T47D (cell line): ENCODE measurements at regions not wholly inside any gene's neighbourhood (a gene's known extent, or its start where the extent isn't known, plus 50 kb on each side); places are given as distances from the start of the nearest gene placed in this dataset.
"Not testable (repeated sequence)": the region's sequence is repeated elsewhere in the genome, so short reads cannot be mapped to it uniquely, and the experiment has no call there.

Experiments
- DNase-seq, 2 experiments: peaks; one replicate each; pipeline versions ENCODE4 v3.0.0 to v3.0.0-alpha.2; 2011 to 2012; ENCODE audit warnings: low read depth in 1 of 2, low spot score in 1 of 2
- JUND ChIP-seq: IDR thresholded peaks from 2 replicates; pipeline ENCODE4 v1.6.1; 2012; ENCODE audit warnings: low read depth
- in situ Hi-C: cut with HindIII; loops from 2 replicates; pipeline ENCODE4 v1.10.0; 2016; ENCODE audit warnings: low sequenced_read_pairs, low pct_unique_long_range_greater_than_20kb

DNA sequence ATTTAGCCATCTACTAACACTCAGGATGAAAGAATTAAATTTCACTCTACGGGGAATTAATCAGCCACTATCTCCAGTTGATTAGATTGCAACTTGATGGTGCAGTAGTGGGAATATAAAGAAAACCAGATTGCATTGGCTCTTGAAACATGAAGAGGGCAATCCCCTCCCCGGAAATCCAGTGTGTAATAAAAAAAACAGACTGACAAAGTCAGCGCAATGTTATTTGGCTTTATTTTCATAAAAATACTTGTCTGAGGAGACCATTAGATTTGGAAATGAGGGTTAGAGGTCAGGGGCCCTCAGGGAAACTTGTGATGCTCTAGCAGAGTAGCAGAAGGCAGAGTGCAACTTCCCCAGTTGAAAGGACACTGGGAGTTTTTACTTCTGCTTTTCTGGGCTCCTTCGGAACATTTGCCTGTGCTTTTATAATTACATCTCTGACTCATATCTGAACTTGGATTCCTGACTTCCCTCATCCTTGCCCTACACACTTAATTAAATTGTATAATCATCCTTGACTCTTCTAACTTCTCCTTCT is 326.8 kb downstream of the TUSC7 start:
- in situ Hi-C loops, result no loop called here

DNA sequence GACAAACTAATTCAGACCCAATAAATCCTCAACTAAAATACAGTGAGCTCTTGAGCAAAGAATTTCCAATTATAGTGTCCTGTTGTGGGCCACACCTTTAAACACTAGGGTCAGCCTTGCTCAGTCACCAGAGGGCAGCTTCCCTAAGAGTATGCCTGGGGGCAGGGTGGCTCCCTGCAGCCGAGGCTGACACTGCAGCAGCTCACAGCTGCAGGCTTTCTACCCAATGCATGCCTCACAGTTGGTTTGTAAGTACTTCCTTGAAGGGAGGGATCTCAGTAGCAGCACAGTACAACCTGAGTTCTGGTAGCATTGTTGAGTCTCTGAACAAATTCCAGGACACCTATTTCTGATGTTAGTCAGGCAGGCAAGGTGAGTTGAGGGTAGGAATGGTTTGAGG is 335.6 kb downstream of the TUSC7 start:
- no peak for TF ChIP-seq JUND
- DNase-seq, result peak in 1 of 2 experiments; percentile 18
- in situ Hi-C loops, result no loop called here

More for the DNA sequence above, 326.8 kb downstream of the TUSC7 start:
- DNase-seq, result no peak
- TF ChIP-seq JUND, result no peak

DNA sequence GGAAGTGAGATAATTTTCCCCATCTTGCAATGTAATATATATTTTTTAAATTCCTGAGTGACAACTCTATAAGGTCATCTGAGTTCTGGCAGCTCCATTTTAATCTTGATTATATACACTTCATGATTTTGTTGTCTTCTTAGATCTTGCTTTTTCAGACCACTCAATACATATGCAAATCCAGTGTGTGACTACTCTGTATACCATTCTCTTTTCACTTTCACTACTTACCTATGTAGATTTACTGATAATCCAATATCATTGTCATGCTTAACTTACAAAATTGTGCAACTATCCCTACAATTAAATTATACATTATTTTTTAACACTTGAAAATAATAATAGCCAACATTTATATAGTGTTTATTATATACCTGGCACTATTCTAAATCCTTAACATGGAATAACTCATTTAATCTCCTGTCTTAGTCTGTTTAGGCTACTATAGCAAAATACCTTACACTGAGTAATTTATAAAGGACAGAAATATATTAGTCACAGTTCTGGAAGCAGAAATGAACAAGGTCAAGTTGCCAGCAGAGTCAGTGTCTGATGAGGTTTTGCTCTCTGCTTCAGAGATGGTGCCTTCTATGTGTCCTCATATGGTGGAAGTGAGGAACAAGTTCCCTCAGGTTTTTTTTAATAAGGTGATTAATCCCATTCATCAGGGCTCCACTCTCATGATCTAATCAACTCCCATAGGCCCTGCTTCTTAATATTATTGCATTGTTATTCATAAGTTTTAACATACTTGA is 338.5 kb downstream of the TUSC7 start:
- TF ChIP-seq JUND, result no peak
- no peak for DNase-seq
- in situ Hi-C loops, result no loop called here

DNA sequence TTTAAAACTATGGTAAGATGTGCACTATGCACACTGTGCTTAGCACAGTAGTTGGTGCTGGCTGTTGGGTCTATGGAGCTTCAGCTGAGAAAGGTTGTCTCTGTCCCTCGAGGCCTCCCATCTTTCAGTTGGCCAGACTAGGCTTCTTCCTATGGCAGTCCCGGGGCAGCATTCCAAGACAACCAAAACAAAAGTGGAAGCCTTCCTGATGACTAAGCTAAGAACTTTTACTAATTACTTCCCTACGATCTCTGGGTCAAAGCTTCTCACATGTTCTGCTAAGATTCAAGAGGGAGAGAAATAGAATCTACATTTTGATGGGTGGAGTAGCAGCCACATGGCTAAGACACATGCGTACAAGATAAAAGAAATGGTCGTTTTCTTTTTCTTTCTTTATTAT is 342.8 kb downstream of the TUSC7 start:
- DNase-seq, result no peak
- in situ Hi-C loops, result no loop called here
- no peak for TF ChIP-seq JUND

DNA sequence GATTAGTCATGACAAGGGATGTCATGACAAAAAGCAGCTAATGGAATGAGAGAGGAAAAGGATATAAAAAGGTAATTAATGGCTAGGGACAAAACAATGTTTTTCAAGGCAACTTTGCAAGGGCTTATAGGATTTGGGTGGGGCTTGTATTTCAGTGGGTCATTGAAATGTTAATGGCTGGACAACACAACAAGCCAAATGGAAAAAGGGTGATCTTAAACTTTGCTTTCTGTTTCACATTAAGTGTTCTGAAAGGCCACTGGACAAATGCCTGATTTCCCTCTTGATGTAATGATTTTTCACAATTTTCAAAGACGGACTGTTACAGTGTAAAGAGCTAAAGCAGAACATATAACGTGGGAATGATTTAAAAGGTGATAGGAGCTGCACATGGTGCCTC is 345.0 kb downstream of the TUSC7 start:
- no peak for DNase-seq
- no peak for TF ChIP-seq JUND
- in situ Hi-C loops, result no loop called here

DNA sequence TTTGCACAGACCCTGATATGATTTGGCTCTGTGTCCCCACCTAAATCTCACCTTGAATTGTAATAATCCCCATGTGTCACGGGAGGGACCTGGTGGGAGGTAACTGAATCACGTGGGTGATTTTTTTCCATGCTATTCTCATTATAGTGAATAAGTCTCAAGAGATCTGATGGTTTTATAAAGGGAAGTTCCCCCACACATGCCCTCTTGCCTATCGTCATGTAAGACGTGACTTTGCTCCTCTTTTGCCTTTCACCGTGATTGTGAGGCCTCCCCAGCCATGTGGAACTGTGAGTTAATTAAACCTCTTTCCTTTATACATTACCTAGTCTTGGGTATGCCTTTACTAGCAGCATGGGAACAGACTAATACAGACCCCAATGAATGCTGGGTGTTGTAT is 347.4 kb downstream of the TUSC7 start:
- in situ Hi-C loops, DNase-seq: not testable (repeated sequence)

DNA sequence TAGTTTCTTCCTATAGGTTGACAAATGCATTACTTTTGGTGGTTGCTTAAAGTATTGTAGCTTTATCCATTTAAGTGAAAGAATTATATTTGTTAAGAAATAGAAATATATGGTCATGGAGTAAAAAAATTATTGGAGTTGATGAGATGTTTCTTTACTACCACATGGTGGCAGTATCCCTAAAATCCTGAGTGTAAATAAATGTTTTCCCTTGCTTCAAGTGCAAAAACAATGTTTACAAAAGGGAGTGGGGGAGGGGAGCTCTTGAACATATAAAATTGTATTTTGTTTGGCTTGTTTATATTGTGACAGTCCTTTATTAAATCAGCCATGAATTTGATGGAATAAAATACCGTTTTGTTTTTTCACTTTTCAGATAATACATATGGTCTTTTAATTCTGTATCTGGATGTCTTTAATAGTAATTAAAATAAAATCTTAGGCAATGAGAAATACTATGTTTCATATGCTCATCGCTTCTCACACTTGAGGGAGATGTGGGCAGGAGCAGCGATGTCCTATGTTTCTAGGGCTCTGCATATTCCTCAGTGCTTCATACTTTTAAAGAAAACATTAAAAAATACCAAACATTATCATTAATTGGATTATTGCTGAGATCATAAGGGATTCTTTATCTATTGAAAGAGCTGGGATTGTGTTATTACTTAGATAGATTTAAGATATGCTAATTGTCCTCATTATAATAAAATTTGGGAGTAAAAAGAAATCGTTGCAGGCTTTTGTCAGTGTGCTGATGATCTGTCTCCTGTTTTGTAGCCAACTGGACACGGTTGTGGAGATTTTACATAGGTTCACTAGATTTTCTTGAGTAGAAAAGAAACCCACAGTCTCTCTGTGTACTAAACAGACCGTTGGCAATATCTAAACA is 349.7 kb downstream of the TUSC7 start:
- no peak for TF ChIP-seq JUND
- in situ Hi-C loops, result no loop called here
- DNase-seq, result peak in 1 of 2 experiments; percentile 68

DNA sequence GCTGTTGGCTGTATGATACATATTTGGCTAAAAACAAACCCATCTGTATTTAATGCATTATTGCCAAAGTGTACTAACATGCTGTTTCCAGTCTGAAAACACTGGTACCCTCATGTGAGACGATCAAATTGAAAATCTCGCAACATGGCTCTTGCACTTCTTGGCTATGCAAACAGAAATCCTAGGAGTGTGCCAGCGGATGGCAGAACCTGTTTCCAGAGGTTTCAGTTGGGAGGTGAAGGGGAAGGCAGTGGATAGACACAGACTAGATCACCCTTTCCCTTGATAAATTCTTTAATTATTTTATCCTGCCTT is 350.3 kb downstream of the TUSC7 start:
- in situ Hi-C loops, result no loop called here
- TF ChIP-seq JUND, result no peak
- peak in 1 of 2 experiments; percentile 66 for DNase-seq

DNA sequence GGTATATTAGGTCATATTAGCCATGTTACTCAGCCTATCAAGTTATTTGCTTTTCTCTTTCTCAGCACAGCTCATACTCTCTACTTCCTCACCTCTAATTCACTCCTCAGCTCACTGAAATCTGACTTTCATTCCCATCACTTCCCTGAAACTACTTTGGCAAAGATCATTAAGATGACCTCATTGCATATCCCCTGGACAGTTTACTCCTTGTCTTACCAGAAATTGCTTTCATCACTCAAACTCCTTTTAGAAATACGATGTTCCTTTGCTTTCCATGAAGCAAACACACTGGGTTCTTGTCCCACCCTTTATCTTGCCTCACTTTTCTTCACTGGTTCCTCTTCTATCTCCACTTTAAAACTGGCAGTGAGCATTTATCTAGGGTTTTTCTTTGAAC is 354.4 kb downstream of the TUSC7 start:
- DNase-seq, result no peak
- in situ Hi-C loops, result no loop called here
- no peak for TF ChIP-seq JUND

DNA sequence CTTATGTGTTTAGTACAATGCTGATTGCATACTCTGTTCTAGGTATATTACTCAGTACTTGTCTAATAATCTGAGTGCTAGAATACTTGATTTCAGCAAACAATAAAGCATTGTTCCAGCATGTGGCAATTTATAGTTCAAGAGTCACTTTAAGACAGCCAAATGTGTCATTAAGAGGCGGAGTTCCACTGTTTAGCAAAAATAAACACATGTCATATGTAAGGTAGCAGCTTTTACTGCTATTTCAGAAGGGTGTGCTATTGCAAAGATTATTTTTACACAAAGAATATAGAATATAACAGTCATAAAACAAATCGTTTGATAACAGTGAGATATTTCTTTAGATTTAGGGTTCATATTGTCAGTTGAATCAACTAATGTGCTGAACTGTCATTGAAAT is 358.7 kb downstream of the TUSC7 start:
- no peak for DNase-seq
- in situ Hi-C loops, result no loop called here
- no peak for TF ChIP-seq JUND

DNA sequence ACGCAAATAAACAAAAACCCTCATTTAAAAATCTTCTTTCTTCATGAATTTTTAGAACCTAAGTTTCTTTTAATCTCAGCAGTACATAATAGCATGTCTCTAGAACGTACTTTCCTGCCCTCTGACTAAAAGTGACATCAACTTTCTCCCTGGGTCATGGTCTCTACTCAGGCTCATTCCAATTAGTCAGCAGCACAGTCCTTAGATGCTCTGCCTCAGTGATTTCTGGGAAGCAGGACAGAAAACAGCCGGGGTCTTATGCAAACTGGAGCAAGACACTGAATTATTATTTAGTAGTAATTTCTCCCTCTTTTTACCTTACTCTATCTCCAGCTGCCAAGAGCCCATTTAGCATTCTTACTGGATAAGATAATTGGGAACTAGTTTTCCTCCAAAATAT is 365.2 kb downstream of the TUSC7 start:
- TF ChIP-seq JUND, result no peak
- in situ Hi-C loops, result no loop called here
- DNase-seq, result no peak

DNA sequence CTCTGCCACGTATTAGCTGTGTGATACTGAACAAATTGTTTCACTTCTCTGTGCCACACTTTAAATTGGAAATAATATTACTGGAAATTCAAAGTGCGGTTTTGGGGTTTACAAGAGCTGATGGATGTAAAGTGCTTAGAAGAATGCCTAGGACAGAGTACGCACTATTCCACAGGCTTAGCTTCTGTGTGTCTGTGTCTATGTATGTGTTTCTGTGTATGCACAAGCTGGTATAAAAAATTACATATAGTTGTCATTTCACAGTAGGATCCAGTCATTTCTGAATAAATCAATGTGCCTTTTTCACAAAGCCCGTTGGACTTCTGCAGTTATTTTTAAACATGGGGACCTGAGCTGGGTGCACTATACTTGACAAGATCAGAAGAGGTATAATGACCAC is 370.4 kb downstream of the TUSC7 start:
- no peak for DNase-seq
- TF ChIP-seq JUND, result no peak
- in situ Hi-C loops, result no loop called here

DNA sequence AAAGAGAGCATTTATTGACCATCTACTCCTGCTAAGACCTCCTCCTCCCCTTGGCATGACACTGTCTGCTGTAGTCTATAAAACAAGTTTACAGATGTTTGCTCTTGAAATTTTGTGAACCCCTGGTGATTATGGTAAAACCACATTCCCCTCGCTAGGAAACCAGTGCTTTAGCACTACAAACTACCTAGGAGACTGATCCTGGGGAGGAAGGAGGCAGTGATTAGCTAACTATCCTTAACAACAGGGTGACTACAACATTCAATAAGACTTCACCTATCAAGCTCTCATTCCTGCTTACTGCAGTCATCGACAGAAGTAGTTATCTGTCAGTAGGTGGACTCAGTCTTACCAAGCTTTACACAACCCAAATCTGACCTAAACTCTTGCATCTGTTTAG is 371.3 kb downstream of the TUSC7 start:
- DNase-seq, result no peak
- TF ChIP-seq JUND, result no peak
- in situ Hi-C loops, result no loop called here
